Upper lobe of left lung (tissue), 6 donors: ENCODE measurements at regions not wholly inside any gene's neighbourhood (a gene's known extent, or its start where the extent isn't known, plus 50 kb on each side); places are given as distances from the start of the nearest gene placed in this dataset.
"Not testable (repeated sequence)": the region's sequence is repeated elsewhere in the genome, so short reads cannot be mapped to it uniquely, and the experiment has no call there.

ENCODE experiments used
- ATAC-seq, 2 donors: fragments of 200-7000 bp; cut with Tn5 transposase; one replicate each; pipeline ENCODE4 v1.9.1; 2022; ENCODE audit warnings: mild to moderate bottlenecking in 2 of 2, moderate library complexity in 2 of 2; ENCODE audit not compliant: low FRiP score in 2 of 2
- DNase-seq, 2 donors: peaks; one replicate each; pipeline ENCODE4 v3.0.0-alpha.2; 2019 to 2020
- H3K27ac ChIP-seq, 4 donors: fragments of 200-600 bp; sonication (generic); one replicate each; pipeline ENCODE4 v1.5.1; 2016 to 2019
- H3K27me3 ChIP-seq, 4 donors: fragments of 200-600 bp; sonication (generic); one replicate each; pipeline ENCODE4 v1.5.1; 2017 to 2019
- H3K36me3 ChIP-seq, 4 donors: fragments of 200-600 bp; sonication (generic); one replicate each; pipeline ENCODE4 v1.5.1; 2016 to 2019
- H3K4me1 ChIP-seq, 4 donors: fragments of 200-600 bp; sonication (generic); one replicate each; pipeline ENCODE4 v1.5.1; 2018 to 2019
- H3K4me3 ChIP-seq, 4 donors: fragments of 200-600 bp; sonication (generic); one replicate each; pipeline ENCODE4 v1.5.1; 2017 to 2019; ENCODE audit warnings: mild to moderate bottlenecking in 2 of 4, moderate library complexity in 1 of 4
- H3K9me3 ChIP-seq, 4 donors: fragments of 200-600 bp; sonication (generic); one replicate each; pipeline ENCODE4 v1.5.1; 2018 to 2019
- CTCF ChIP-seq, 6 experiments: fragments of 450-650 bp in 4 of 6; fragments of 200-600 bp in 2 of 6; sonication (generic) in 2 of 6; IDR thresholded peaks; one replicate each; pipeline ENCODE4 v1.5.1; 2016 to 2019; ENCODE audit warnings: antibody characterized with exemption in 6 of 6
- EP300 ChIP-seq, 4 donors: sonication (generic); formaldehyde crosslinking; IDR thresholded peaks; one replicate each; pipeline ENCODE4 v1.5.1; 2017; ENCODE audit warnings: antibody characterized with exemption in 4 of 4, control low read depth in 2 of 4
- POLR2A ChIP-seq, 4 donors: fragments of 450-650 bp; IDR thresholded peaks; one replicate each; pipeline ENCODE4 v1.5.1; 2016 to 2017; ENCODE audit warnings: antibody characterized with exemption in 4 of 4, mild to moderate bottlenecking in 2 of 4
- POLR2AphosphoS5 ChIP-seq, 2 donors: sonication (generic); formaldehyde crosslinking; IDR thresholded peaks; one replicate each; pipeline ENCODE4 v1.5.1; 2017; ENCODE audit warnings: antibody characterized with exemption in 2 of 2
- WGBS, 2 donors: methylation state at CpG; one replicate each; pipeline ENCODE4 v1.1.5; 2017 to 2018; 5-methylcytosine and 5-hydroxymethylcytosine counted together
- donor health status: DM: no; HTN: no; CAD: no; lungs with moderate emphysema.
- donor health status: DM: no; HTN: yes; CAD: no; lungs with severe emphysema.

GRCh38 chr20:41715526-41715925 lies 97.3 kb upstream of the CHD6 start:
- no peak for DNase-seq
- Histone ChIP-seq H3K36me3 (no peaks in the 10 kb centered on the region), H3K27ac (no peak overlapping the region), H3K4me3 (no peak overlapping the region), H3K9me3 (no peaks in the 10 kb centered on the region), H3K27me3 (no peaks in the 10 kb centered on the region), H3K4me1 (no peaks in the 10 kb centered on the region)
- no peak for TF ChIP-seq CTCF (IDR thresholded peaks at IDR 0.05)
- TF ChIP-seq POLR2A (IDR thresholded peaks at IDR 0.05) = no peak
- no peak for TF ChIP-seq POLR2AphosphoS5 (IDR thresholded peaks at IDR 0.05)
- no peak for TF ChIP-seq EP300 (IDR thresholded peaks at IDR 0.05)
- 60 to 64% methylated on average over 1 of the region's 1 CpG for WGBS, 2 donors
- no peak for ATAC-seq

GRCh38 chr20:41714030-41714429 lies 95.9 kb upstream of the CHD6 start:
- H3K27me3 ChIP-seq = no peaks in the 10 kb centered on the region
- no peak overlapping the region for H3K27ac ChIP-seq
- H3K4me3 ChIP-seq = no peak overlapping the region
- WGBS, 2 donors = 0 to 25% methylated on average over 1 of the region's 1 CpG
- DNase-seq (no peak), ATAC-seq (no peak)
- no peaks in the 10 kb centered on the region for H3K9me3 ChIP-seq
- no peaks in the 10 kb centered on the region for H3K36me3 ChIP-seq
- H3K4me1 ChIP-seq = no peaks in the 10 kb centered on the region
- TF ChIP-seq POLR2A (IDR thresholded peaks at IDR 0.05) = no peak
- TF ChIP-seq EP300 (IDR thresholded peaks at IDR 0.05) = no peak
- TF ChIP-seq CTCF (IDR thresholded peaks at IDR 0.05) = no peak
- TF ChIP-seq POLR2AphosphoS5 (IDR thresholded peaks at IDR 0.05) = no peak

GRCh38 chr20:41704896-41705295 lies 86.7 kb upstream of the CHD6 start:
- Histone ChIP-seq H3K27me3 (no peaks in the 10 kb centered on the region), H3K9me3 (no peaks in the 10 kb centered on the region), H3K27ac (no peak overlapping the region), H3K36me3 (no peaks in the 10 kb centered on the region), H3K4me3 (no peak overlapping the region), H3K4me1 (no peaks in the 10 kb centered on the region)
- DNase-seq (no peak), ATAC-seq (no peak)
- no peak for TF ChIP-seq EP300 (IDR thresholded peaks at IDR 0.05)
- no peak for TF ChIP-seq POLR2AphosphoS5 (IDR thresholded peaks at IDR 0.05)
- no peak for TF ChIP-seq CTCF (IDR thresholded peaks at IDR 0.05)
- TF ChIP-seq POLR2A (IDR thresholded peaks at IDR 0.05) = no peak
- 74 to 88% methylated on average over 6 of the region's 6 CpGs for WGBS, 2 donors

GRCh38 chr20:41702647-41703046 lies 84.5 kb upstream of the CHD6 start:
- Histone ChIP-seq H3K4me3 (no peak overlapping the region), H3K36me3 (no peaks in the 10 kb centered on the region), H3K9me3 (no peaks in the 10 kb centered on the region), H3K4me1 (no peaks in the 10 kb centered on the region), H3K27ac (no peak overlapping the region), H3K27me3 (no peaks in the 10 kb centered on the region)
- TF ChIP-seq CTCF (IDR thresholded peaks at IDR 0.05) = no peak
- no peak for TF ChIP-seq POLR2A (IDR thresholded peaks at IDR 0.05)
- no peak for TF ChIP-seq EP300 (IDR thresholded peaks at IDR 0.05)
- no peak for TF ChIP-seq POLR2AphosphoS5 (IDR thresholded peaks at IDR 0.05)
- 89 to 93% methylated on average over 2 of the region's 2 CpGs for WGBS, 2 donors
- no peak for ATAC-seq
- no peak for DNase-seq

GRCh38 chr20:41701588-41702348 lies 83.6 kb upstream of the CHD6 start:
- TF ChIP-seq CTCF (IDR thresholded peaks at IDR 0.05) = no peak
- TF ChIP-seq POLR2AphosphoS5 (IDR thresholded peaks at IDR 0.05) = no peak
- TF ChIP-seq EP300 (IDR thresholded peaks at IDR 0.05) = no peak
- no peak for TF ChIP-seq POLR2A (IDR thresholded peaks at IDR 0.05)
- DNase-seq = no peak
- H3K4me3 ChIP-seq = no peak overlapping the region
- no peaks in the 10 kb centered on the region for H3K4me1 ChIP-seq
- 80 to 87% methylated on average over 5 of the region's 5 CpGs for WGBS, 2 donors
- H3K9me3 ChIP-seq = no peaks in the 10 kb centered on the region
- H3K27ac ChIP-seq = no peak overlapping the region
- no peak for ATAC-seq
- H3K27me3 ChIP-seq = no peaks in the 10 kb centered on the region
- H3K36me3 ChIP-seq = no peaks in the 10 kb centered on the region

- not testable (repeated sequence) for H3K4me1 ChIP-seq, H3K27ac ChIP-seq, H3K4me3 ChIP-seq, H3K36me3 ChIP-seq, ATAC-seq, H3K27me3 ChIP-seq, DNase-seq, H3K9me3 ChIP-seq
- 86 to 94% methylated on average over 3 of the region's 3 CpGs for WGBS, 2 donors
Measured at GRCh38 chr20:41699673-41700072, 81.5 kb upstream of the CHD6 start.
